ENCODE measurements at regions not wholly inside any gene's neighbourhood (a gene's known extent, or its start where the extent isn't known, plus 50 kb on each side); places are given as distances from the start of the nearest gene placed in this dataset.

DNA sequence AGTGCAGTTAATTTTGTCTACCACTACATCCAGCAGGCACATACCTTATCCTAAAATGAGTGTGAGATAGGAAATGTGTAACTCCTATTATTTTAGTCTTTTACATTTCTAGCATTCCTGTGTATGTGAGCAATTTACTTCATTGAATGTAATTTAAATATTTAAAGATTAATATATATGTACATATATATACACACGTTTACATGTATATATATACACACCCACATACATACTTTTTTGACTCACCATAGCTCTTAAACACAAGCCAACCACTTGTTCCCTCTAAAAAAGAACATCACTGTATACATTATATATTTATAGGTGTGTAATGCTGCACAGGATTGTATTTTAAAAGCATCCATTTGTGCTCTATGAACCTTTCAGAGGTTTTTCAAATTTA, 425.6 kb upstream of the NECTIN3 start:
- TF ChIP-seq, protein P1, sequence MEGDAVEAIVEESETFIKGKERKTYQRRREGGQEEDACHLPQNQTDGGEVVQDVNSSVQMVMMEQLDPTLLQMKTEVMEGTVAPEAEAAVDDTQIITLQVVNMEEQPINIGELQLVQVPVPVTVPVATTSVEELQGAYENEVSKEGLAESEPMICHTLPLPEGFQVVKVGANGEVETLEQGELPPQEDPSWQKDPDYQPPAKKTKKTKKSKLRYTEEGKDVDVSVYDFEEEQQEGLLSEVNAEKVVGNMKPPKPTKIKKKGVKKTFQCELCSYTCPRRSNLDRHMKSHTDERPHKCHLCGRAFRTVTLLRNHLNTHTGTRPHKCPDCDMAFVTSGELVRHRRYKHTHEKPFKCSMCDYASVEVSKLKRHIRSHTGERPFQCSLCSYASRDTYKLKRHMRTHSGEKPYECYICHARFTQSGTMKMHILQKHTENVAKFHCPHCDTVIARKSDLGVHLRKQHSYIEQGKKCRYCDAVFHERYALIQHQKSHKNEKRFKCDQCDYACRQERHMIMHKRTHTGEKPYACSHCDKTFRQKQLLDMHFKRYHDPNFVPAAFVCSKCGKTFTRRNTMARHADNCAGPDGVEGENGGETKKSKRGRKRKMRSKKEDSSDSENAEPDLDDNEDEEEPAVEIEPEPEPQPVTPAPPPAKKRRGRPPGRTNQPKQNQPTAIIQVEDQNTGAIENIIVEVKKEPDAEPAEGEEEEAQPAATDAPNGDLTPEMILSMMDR (IDR thresholded peaks at IDR 0.05; ENCODE audit: insufficient read depth, low read length, poor library complexity, severe bottlenecking) = no peak
- H3K4me3 ChIP-seq (ENCODE audit: low read depth, low read length) = no peak overlapping the region
- H3K36me3 ChIP-seq (ENCODE audit: control insufficient read depth, insufficient read depth, low read length) = no peaks in the 10 kb centered on the region
- DNase-seq (ENCODE audit: low read depth) = no peak
- no peaks in the 10 kb centered on the region for H3K27me3 ChIP-seq (ENCODE audit: control insufficient read depth, insufficient read depth, low read length)

- Histone ChIP-seq H3K36me3 (ENCODE audit: control insufficient read depth, insufficient read depth, low read length) (no peaks in the 10 kb centered on the region), H3K27me3 (ENCODE audit: control insufficient read depth, insufficient read depth, low read length) (no peaks in the 10 kb centered on the region), H3K4me3 (ENCODE audit: low read depth, low read length) (no peak overlapping the region)
- DNase-seq (ENCODE audit: low read depth) = no peak
- TF ChIP-seq, protein P1 (IDR thresholded peaks at IDR 0.05; ENCODE audit: insufficient read depth, low read length, poor library complexity, severe bottlenecking) = no peak
Measured at GRCh38 chr3:110646496-110646895, 425.1 kb upstream of the NECTIN3 start.

- no peak overlapping the region for H3K4me3 ChIP-seq (ENCODE audit: low read depth, low read length)
- no peak for DNase-seq (ENCODE audit: low read depth)
- TF ChIP-seq, protein P1 (IDR thresholded peaks at IDR 0.05; ENCODE audit: insufficient read depth, low read length, poor library complexity, severe bottlenecking) = no peak
- no peaks in the 10 kb centered on the region for H3K27me3 ChIP-seq (ENCODE audit: control insufficient read depth, insufficient read depth, low read length)
- no peaks in the 10 kb centered on the region for H3K36me3 ChIP-seq (ENCODE audit: control insufficient read depth, insufficient read depth, low read length)
Measured at GRCh38 chr3:110647586-110647985, 424.0 kb upstream of the NECTIN3 start.

- Histone ChIP-seq H3K36me3 (ENCODE audit: control insufficient read depth, insufficient read depth, low read length) (no peaks in the 10 kb centered on the region), H3K4me3 (ENCODE audit: low read depth, low read length) (no peak overlapping the region), H3K27me3 (ENCODE audit: control insufficient read depth, insufficient read depth, low read length) (no peaks in the 10 kb centered on the region)
- no peak for DNase-seq (ENCODE audit: low read depth)
- TF ChIP-seq, protein P1 (IDR thresholded peaks at IDR 0.05; ENCODE audit: insufficient read depth, low read length, poor library complexity, severe bottlenecking) = no peak
Measured at GRCh38 chr3:110650741-110651140, 420.9 kb upstream of the NECTIN3 start.

- H3K36me3 ChIP-seq (ENCODE audit: control insufficient read depth, insufficient read depth, low read length) = no peaks in the 10 kb centered on the region
- TF ChIP-seq, protein P1 (IDR thresholded peaks at IDR 0.05; ENCODE audit: insufficient read depth, low read length, poor library complexity, severe bottlenecking) = no peak
- no peak overlapping the region for H3K4me3 ChIP-seq (ENCODE audit: low read depth, low read length)
- H3K27me3 ChIP-seq (ENCODE audit: control insufficient read depth, insufficient read depth, low read length) = no peaks in the 10 kb centered on the region
- DNase-seq (ENCODE audit: low read depth) = no peak
Measured at GRCh38 chr3:110654843-110655502, 416.6 kb upstream of the NECTIN3 start.

DNA sequence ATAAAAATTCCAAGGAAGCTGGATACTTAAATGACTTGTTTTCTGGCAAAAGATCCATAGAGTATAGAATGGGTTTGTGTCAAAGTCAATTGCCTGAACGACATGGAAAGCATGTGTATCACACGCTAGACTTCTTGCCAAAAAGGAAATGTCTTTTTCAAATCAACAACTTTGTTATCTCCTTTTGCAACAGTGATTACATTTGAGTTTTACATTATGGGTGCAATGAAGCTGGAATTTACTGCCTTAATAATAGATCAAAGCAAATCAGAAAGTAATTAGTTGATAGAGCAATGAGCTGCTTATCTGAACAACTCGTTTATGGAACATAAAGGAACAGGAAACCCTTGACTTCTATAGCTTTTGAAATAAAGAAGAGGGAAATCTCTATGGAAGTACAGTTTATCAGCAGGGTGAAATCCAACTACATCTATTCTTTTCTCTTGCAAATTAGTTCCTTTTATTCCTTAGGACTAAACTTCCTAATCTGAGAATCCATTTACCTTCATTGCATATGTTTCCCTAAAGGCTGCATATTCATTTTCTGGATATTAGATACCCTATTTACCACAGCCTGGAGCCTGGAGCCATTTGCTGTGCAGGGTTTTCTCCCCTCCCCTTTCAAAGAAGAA, 415.1 kb upstream of the NECTIN3 start:
- Histone ChIP-seq H3K4me3 (ENCODE audit: low read depth, low read length) (no peak overlapping the region), H3K27me3 (ENCODE audit: control insufficient read depth, insufficient read depth, low read length) (no peaks in the 10 kb centered on the region), H3K36me3 (ENCODE audit: control insufficient read depth, insufficient read depth, low read length) (no peaks in the 10 kb centered on the region)
- TF ChIP-seq, protein P1 (IDR thresholded peaks at IDR 0.05; ENCODE audit: insufficient read depth, low read length, poor library complexity, severe bottlenecking) = no peak
- no peak for DNase-seq (ENCODE audit: low read depth)

All from kidney epithelial cell (primary cell).